HL-60 (cell line): ENCODE measurements at regions not wholly inside any gene's neighbourhood (a gene's known extent, or its start where the extent isn't known, plus 50 kb on each side); places are given as distances from the start of the nearest gene placed in this dataset.

Experiments used
- DNase-seq, 2 experiments: peaks; one replicate each; pipeline ENCODE4 v3.0.0-alpha.2; 2010 to 2020; ENCODE audit warnings: low read depth in 1 of 2, low spot score in 1 of 2
- H3K27ac ChIP-seq: fragments of 250-450 bp; sonication (Bioruptor Pico); replicated peaks from 2 replicates; pipeline ENCODE4 v1.5.1; 2020; ENCODE audit warnings: mild to moderate bottlenecking, moderate library complexity
- H3K27me3 ChIP-seq: fragments of 250-450 bp; sonication (Bioruptor Pico); 2 replicates; pipeline ENCODE4 v1.5.1; 2021; ENCODE audit warnings: mild to moderate bottlenecking, moderate library complexity; ENCODE audit not compliant: insufficient read depth, poor library complexity, severe bottlenecking
- H3K4me3 ChIP-seq: replicated peaks from 2 replicates; pipeline ENCODE4 v1.5.1; 2011; ENCODE audit warnings: mild to moderate bottlenecking, control low read depth, low read length; ENCODE audit not compliant: insufficient read depth
- GABPA ChIP-seq: IDR thresholded peaks from 2 replicates; pipeline ENCODE4 v1.6.1; 2012; ENCODE audit warnings: low read depth
- POLR2AphosphoS5 ChIP-seq: IDR thresholded peaks from 2 replicates; pipeline ENCODE4 v1.6.1; 2012; ENCODE audit warnings: low read depth
- SPI1 ChIP-seq: IDR thresholded peaks from 2 replicates; pipeline ENCODE4 v1.6.1; 2012; ENCODE audit warnings: low read depth, mild to moderate bottlenecking, borderline replicate concordance
- TF ChIP-seq, protein P1 (sequence below): IDR thresholded peaks from 2 replicates; pipeline ENCODE4 v1.6.1; 2012; ENCODE audit warnings: low read depth; ENCODE audit not compliant: insufficient replicate concordance
- TF ChIP-seq, protein P2 (sequence below): IDR thresholded peaks from one replicate; pipeline ENCODE4 v1.5.1; 2011; ENCODE audit warnings: low read length, control low read depth, inconsistent platforms; ENCODE audit not compliant: insufficient read depth

DNA sequence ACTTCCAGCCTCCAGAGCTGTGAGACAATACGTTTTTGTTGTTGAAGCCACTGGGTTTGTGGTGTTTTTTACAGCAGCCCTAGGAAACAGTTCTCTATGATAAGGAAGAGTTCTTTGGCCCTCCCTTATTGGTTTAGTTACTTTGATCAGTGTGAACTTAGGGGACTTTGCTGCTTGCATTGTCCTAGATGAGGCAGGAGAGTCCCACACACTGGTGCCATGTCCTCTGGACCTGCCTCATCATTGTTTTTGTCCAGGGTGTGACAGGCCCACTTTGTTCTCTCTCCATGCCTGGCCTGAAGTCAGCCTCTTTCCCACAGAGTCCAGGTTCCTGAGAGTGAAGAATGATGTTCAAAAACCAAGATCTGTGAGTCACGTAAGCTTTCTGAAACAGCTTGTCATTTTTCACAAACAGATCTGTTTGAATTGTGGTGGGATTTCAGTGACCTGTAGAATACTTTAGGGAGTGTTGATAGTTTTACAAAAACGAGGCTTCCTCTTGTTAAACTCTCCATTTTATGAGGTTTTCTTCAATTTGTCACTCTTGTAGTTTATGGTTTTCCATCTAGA lies 63.8 kb downstream of the ING1 start:
- Histone ChIP-seq H3K27ac (no peak overlapping the region), H3K4me3 (no peak overlapping the region), H3K27me3 (no peaks in the 10 kb centered on the region)
- no peak for DNase-seq
- TF ChIP-seq, protein P1, sequence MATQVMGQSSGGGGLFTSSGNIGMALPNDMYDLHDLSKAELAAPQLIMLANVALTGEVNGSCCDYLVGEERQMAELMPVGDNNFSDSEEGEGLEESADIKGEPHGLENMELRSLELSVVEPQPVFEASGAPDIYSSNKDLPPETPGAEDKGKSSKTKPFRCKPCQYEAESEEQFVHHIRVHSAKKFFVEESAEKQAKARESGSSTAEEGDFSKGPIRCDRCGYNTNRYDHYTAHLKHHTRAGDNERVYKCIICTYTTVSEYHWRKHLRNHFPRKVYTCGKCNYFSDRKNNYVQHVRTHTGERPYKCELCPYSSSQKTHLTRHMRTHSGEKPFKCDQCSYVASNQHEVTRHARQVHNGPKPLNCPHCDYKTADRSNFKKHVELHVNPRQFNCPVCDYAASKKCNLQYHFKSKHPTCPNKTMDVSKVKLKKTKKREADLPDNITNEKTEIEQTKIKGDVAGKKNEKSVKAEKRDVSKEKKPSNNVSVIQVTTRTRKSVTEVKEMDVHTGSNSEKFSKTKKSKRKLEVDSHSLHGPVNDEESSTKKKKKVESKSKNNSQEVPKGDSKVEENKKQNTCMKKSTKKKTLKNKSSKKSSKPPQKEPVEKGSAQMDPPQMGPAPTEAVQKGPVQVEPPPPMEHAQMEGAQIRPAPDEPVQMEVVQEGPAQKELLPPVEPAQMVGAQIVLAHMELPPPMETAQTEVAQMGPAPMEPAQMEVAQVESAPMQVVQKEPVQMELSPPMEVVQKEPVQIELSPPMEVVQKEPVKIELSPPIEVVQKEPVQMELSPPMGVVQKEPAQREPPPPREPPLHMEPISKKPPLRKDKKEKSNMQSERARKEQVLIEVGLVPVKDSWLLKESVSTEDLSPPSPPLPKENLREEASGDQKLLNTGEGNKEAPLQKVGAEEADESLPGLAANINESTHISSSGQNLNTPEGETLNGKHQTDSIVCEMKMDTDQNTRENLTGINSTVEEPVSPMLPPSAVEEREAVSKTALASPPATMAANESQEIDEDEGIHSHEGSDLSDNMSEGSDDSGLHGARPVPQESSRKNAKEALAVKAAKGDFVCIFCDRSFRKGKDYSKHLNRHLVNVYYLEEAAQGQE = no peak
- no peak for TF ChIP-seq SPI1
- no peak for TF ChIP-seq POLR2AphosphoS5
- TF ChIP-seq, protein P2, sequence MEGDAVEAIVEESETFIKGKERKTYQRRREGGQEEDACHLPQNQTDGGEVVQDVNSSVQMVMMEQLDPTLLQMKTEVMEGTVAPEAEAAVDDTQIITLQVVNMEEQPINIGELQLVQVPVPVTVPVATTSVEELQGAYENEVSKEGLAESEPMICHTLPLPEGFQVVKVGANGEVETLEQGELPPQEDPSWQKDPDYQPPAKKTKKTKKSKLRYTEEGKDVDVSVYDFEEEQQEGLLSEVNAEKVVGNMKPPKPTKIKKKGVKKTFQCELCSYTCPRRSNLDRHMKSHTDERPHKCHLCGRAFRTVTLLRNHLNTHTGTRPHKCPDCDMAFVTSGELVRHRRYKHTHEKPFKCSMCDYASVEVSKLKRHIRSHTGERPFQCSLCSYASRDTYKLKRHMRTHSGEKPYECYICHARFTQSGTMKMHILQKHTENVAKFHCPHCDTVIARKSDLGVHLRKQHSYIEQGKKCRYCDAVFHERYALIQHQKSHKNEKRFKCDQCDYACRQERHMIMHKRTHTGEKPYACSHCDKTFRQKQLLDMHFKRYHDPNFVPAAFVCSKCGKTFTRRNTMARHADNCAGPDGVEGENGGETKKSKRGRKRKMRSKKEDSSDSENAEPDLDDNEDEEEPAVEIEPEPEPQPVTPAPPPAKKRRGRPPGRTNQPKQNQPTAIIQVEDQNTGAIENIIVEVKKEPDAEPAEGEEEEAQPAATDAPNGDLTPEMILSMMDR = no peak
- TF ChIP-seq GABPA = no peak

DNA sequence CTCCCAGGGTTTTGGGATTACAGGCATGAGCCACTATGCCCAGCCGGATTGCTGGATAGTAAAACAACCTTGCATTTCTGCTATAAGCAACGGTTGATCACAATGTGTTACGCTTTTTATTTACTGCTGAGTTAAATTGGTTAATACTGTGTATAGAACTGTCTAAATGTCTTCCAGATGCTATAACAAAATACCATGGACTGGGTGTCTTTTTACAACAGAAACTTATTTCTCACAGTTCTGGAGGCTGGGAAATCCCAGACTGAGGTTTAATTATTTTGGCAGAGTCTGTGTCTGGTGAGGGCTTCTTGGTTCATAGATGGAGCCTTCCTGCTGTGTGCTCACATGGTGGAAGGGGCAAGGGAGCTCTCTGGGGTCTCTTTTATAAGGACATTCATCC lies 65.5 kb downstream of the ING1 start:
- Histone ChIP-seq H3K4me3 (no peak overlapping the region), H3K27me3 (no peaks in the 10 kb centered on the region), H3K27ac (no peak overlapping the region)
- DNase-seq = no peak
- TF ChIP-seq, protein P1 = no peak
- no peak for TF ChIP-seq POLR2AphosphoS5
- no peak for TF ChIP-seq GABPA
- TF ChIP-seq SPI1 = no peak
- TF ChIP-seq, protein P2 = no peak

DNA sequence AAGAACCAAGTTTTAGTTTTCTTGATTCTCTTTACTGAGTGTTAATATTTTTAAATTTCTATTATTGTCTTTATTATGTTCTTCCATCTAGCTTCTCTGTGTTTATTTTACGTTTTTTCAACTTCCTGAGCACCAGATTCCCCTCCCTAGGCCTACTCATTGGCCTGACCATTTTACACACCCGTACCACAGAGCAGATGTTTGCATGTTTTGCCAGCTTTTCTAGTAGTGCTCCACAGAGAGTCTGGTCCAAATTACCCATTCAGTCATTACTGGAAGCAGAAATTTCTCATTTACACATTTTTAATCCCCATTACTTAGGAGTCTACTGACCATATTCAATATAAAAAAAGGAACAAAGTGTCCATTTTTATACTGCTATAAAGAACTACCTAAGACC lies 66.9 kb downstream of the ING1 start:
- H3K27ac ChIP-seq = no peak overlapping the region
- no peak overlapping the region for H3K4me3 ChIP-seq
- no peak for DNase-seq
- no peaks in the 10 kb centered on the region for H3K27me3 ChIP-seq
- TF ChIP-seq, protein P1 = no peak
- TF ChIP-seq GABPA (no peak), POLR2AphosphoS5 (no peak), SPI1 (no peak)
- TF ChIP-seq, protein P2 = no peak
